Esophagus squamous epithelium (tissue), 4 donors: ENCODE measurements at regions not wholly inside any gene's neighbourhood (a gene's known extent, or its start where the extent isn't known, plus 50 kb on each side); places are given as distances from the start of the nearest gene placed in this dataset.

Experiments
- POLR2A ChIP-seq, 4 donors: fragments of 450-650 bp; IDR thresholded peaks; one replicate each; pipeline ENCODE4 v1.6.1; 2017; ENCODE audit warnings: antibody characterized with exemption in 4 of 4, mild to moderate bottlenecking in 4 of 4, moderate library complexity in 3 of 4
- TF ChIP-seq, protein P1 (sequence below), 6 experiments: fragments of 450-650 bp in 4 of 6; fragments of 200-600 bp in 2 of 6; sonication (generic) in 2 of 6; IDR thresholded peaks; one replicate each; pipeline ENCODE4 v1.5.1; 2016 to 2019; ENCODE audit warnings: antibody characterized with exemption in 6 of 6, mild to moderate bottlenecking in 4 of 6, moderate library complexity in 4 of 6

DNA sequence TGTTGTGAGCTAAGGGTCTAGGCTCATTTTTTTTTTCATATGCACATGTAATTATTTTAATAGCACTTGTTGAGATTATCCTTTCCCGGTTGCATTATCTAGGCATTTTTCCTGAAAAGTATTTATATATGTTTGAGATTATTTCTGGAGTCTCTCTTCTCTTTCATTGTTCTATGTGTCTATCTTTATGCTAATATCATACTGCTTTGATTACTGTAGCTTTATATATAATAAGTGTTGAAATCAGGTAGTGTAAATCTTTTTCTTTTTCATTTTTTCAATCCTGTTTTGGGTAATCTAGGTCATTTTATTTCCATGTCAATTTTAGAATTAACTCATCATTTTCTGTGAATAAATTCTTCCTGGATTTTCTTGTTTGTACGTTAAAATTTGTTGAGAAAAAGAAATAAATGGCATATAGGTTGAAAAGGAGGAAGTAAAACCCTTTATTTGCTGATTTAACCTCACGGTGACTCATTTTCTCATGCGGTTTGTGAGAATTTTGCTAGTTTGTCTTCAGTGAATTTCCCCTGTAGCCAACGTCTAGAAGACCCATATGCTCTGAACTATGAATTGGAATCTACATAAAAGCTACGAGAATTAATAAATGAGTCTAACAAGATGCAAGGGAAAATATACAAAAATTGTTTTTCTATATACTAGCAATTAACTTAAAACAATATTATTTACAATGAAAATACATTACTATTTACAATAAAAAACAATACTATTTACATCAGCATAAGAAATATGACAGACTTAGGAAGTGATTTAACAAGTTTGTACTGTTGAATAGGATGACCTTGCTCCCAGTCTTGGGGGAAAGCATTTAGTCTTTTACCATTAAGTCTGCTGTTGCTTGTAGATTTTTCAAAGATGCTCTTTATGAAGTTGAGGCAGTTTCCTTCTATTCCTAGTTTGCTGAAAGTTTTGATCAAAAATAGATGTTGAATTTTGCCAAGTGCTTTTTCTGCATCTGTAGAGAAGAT, 105.0 kb downstream of the SNAPC1 start:
- TF ChIP-seq, protein P1, sequence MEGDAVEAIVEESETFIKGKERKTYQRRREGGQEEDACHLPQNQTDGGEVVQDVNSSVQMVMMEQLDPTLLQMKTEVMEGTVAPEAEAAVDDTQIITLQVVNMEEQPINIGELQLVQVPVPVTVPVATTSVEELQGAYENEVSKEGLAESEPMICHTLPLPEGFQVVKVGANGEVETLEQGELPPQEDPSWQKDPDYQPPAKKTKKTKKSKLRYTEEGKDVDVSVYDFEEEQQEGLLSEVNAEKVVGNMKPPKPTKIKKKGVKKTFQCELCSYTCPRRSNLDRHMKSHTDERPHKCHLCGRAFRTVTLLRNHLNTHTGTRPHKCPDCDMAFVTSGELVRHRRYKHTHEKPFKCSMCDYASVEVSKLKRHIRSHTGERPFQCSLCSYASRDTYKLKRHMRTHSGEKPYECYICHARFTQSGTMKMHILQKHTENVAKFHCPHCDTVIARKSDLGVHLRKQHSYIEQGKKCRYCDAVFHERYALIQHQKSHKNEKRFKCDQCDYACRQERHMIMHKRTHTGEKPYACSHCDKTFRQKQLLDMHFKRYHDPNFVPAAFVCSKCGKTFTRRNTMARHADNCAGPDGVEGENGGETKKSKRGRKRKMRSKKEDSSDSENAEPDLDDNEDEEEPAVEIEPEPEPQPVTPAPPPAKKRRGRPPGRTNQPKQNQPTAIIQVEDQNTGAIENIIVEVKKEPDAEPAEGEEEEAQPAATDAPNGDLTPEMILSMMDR (IDR thresholded peaks at IDR 0.05), result no peak
- no peak for TF ChIP-seq POLR2A (IDR thresholded peaks at IDR 0.05)
